ENCODE measurements at regions not wholly inside any gene's neighbourhood (a gene's known extent, or its start where the extent isn't known, plus 50 kb on each side); places are given as distances from the start of the nearest gene placed in this dataset.

DNA sequence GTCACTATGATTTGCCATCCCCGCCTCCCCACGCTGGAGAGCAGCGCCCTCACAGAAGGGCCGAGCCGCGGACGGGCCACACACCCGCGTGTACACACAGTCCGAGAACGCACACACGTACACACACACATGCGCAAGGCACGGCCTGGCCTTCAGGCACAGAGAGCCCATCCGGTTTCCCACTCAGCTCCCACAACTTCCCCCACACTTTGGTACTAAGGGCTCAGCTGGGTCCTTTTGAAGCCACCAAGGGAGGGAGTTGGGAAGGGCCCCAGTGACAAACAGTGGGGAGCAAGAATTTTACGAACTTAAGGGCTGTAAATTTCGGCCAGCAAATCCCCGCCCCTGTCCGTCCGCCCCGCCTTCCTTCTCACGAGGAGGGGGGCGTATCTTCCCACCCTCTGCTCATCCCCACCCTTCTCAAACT, 133.3 kb upstream of the HAND1 start:
- TF ChIP-seq, protein P1, sequence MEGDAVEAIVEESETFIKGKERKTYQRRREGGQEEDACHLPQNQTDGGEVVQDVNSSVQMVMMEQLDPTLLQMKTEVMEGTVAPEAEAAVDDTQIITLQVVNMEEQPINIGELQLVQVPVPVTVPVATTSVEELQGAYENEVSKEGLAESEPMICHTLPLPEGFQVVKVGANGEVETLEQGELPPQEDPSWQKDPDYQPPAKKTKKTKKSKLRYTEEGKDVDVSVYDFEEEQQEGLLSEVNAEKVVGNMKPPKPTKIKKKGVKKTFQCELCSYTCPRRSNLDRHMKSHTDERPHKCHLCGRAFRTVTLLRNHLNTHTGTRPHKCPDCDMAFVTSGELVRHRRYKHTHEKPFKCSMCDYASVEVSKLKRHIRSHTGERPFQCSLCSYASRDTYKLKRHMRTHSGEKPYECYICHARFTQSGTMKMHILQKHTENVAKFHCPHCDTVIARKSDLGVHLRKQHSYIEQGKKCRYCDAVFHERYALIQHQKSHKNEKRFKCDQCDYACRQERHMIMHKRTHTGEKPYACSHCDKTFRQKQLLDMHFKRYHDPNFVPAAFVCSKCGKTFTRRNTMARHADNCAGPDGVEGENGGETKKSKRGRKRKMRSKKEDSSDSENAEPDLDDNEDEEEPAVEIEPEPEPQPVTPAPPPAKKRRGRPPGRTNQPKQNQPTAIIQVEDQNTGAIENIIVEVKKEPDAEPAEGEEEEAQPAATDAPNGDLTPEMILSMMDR (IDR thresholded peaks at IDR 0.05; ENCODE audit: insufficient read depth, low read length, poor library complexity, severe bottlenecking), result no peak
- no peaks in the 10 kb centered on the region for H3K36me3 ChIP-seq (ENCODE audit: control insufficient read depth, insufficient read depth, low read length)
- DNase-seq (ENCODE audit: extremely low read depth, insufficient read length), result peak; percentile 14
- H3K4me3 ChIP-seq (replicated peaks; ENCODE audit: low read depth, low read length), result 0 out of 2 replicates have a peak overlapping the region, but pooled peaks have one; percentile 11
- no peaks in the 10 kb centered on the region; the same call in none of the 2 replicates for H3K27me3 ChIP-seq (replicated peaks; ENCODE audit: control insufficient read depth, insufficient read depth, low read length)

DNA sequence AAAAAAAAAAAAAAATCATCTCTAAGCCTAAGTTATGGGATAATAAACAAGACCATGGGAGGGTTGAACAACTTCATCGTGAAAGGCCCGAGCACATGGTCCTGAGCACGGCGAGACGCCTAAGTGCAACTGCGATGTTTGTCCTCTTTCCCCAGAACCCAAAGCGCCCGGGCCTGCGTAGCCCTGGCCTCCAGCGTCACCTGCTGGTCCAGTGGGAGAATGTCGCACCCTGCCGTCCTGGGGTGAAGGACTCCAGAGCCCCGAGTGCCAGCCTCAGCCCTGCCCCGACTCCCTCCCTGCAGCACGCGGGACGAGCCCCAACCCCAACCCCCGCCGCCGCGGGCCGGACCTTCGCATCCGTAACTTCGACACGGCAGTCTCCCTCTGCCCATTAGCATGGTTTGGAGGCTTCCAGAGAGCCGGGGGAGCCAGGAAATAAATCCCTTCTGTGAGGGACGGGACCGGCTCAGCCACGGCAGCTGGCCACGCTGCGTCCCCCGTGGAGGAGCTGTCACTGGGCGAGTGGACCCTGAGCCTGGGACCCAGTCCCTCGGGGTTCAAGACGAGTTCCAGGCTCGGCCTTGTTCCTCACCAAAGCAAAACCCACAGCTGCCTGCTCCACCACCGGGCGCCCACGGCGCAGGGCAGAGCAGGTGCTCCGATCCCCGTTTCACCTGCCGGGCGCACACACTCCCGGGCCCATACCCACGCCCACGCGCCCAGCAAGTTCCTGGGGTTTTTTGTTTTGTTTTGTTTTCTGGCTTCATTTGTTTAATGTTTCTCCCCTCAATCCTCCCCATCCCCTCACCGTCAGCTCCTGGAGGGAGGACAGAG, 132.5 kb upstream of the HAND1 start:
- peak; percentile 80 for DNase-seq (ENCODE audit: extremely low read depth, insufficient read length)
- H3K36me3 ChIP-seq (ENCODE audit: control insufficient read depth, insufficient read depth, low read length), result no peaks in the 10 kb centered on the region
- no peaks in the 10 kb centered on the region; the same call in none of the 2 replicates for H3K27me3 ChIP-seq (replicated peaks; ENCODE audit: control insufficient read depth, insufficient read depth, low read length)
- H3K4me3 ChIP-seq (replicated peaks; ENCODE audit: low read depth, low read length), result peak overlapping the region; percentile 53
- TF ChIP-seq, protein P1 (IDR thresholded peaks at IDR 0.05; ENCODE audit: insufficient read depth, low read length, poor library complexity, severe bottlenecking), result peak; percentile 98

DNA sequence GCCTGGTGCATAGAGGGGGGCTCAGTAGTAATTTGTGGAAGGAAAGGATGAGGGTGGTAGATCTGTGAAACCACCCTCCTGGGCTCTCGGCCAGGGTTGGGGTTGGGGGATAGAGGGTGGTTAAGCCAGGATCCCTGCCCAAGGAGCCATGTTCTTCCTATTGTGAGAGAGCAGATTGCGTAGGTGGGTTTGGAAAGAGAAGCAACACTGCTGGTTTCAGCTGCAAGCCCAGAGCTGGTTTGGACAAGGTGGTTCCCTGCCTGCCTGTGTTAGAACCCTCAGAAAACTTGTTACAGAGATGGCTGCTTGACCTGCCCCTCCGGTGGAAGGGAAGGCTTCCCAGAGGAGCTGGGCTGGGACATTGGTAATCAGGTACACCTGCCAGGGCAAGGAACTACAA, 131.2 kb upstream of the HAND1 start:
- Histone ChIP-seq H3K27me3 (replicated peaks; ENCODE audit: control insufficient read depth, insufficient read depth, low read length) (no peaks in the 10 kb centered on the region; the same call in none of the 2 replicates), H3K36me3 (ENCODE audit: control insufficient read depth, insufficient read depth, low read length) (no peaks in the 10 kb centered on the region), H3K4me3 (replicated peaks; ENCODE audit: low read depth, low read length) (no peak overlapping the region)
- no peak for DNase-seq (ENCODE audit: extremely low read depth, insufficient read length)
- TF ChIP-seq, protein P1 (IDR thresholded peaks at IDR 0.05; ENCODE audit: insufficient read depth, low read length, poor library complexity, severe bottlenecking), result no peak

DNA sequence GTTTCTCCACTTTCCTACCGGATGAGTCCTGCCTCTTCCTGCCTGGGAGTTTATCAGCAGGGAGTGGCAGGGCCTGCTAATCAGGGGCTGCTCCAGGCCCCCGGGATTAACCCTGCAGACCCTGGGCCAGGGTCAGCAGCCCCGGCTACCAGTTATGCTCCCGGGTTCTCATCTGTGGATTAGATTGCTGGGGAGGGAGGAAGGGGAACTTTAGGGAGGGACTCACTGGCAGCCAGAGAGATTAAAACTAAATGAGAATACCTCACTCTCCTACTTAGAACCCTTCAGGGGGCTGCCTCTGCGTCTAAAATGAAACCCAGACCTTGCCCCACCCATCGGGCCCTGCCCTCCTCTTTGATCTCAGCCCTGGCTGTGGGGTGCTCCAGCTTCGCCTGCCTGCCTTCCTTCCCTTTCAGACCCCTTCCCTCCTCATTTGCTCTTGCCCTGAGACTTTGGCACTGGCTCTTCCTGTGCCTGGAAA, 130.5 kb upstream of the HAND1 start:
- no peaks in the 10 kb centered on the region for H3K36me3 ChIP-seq (ENCODE audit: control insufficient read depth, insufficient read depth, low read length)
- no peak for DNase-seq (ENCODE audit: extremely low read depth, insufficient read length)
- H3K4me3 ChIP-seq (replicated peaks; ENCODE audit: low read depth, low read length), result no peak overlapping the region
- H3K27me3 ChIP-seq (replicated peaks; ENCODE audit: control insufficient read depth, insufficient read depth, low read length), result no peaks in the 10 kb centered on the region; the same call in none of the 2 replicates
- TF ChIP-seq, protein P1 (IDR thresholded peaks at IDR 0.05; ENCODE audit: insufficient read depth, low read length, poor library complexity, severe bottlenecking), result no peak

DNA sequence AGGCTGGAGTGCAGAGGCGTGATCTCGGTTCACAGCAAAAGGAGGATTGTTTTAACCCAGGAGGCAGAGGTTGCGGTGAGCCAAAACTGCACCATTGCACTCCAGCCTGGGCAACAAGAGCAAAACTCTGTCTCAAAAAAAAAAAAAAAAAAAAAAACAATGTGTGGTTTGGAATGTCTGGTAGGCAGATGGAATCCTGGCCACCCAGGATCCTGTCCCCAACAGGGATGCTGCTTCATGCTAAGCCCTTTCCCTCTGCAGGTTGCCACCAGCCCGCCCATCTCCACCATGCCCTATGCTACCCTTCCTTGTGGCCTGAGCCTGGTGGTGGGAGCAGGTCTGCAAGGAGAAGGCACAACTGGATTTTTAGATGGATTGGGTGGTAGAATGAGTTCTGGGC, 129.7 kb upstream of the HAND1 start:
- no peak overlapping the region for H3K4me3 ChIP-seq (replicated peaks; ENCODE audit: low read depth, low read length)

More for the DNA sequence above, 129.7 kb upstream of the HAND1 start:
- DNase-seq (ENCODE audit: extremely low read depth, insufficient read length), result no peak
- TF ChIP-seq, protein P1 (IDR thresholded peaks at IDR 0.05; ENCODE audit: insufficient read depth, low read length, poor library complexity, severe bottlenecking), result no peak
- Histone ChIP-seq H3K27me3 (replicated peaks; ENCODE audit: control insufficient read depth, insufficient read depth, low read length) (no peaks in the 10 kb centered on the region; the same call in none of the 2 replicates), H3K36me3 (ENCODE audit: control insufficient read depth, insufficient read depth, low read length) (no peaks in the 10 kb centered on the region)

All from GM06990 (cell line).